Liver (tissue), 7 donors: ENCODE measurements at regions not wholly inside any gene's neighbourhood (a gene's known extent, or its start where the extent isn't known, plus 50 kb on each side); places are given as distances from the start of the nearest gene placed in this dataset.

Source experiments
- DNase-seq: peaks from one replicate; pipeline ENCODE4 v3.0.0-alpha.2; 2017; ENCODE audit warnings: low spot score
- H3K27ac ChIP-seq, 2 donors: one replicate each; pipeline ENCODE4 v1.7.0; 2013; ENCODE audit warnings: inconsistent platforms in 2 of 2, low read length in 2 of 2, control low read depth in 1 of 2, low read depth in 1 of 2, mild to moderate bottlenecking in 1 of 2
- H3K27me3 ChIP-seq, 4 donors: one replicate each; pipeline versions ENCODE4 v1.6.1 to v1.7.0; 2013; ENCODE audit warnings: low read length in 3 of 4, inconsistent platforms in 1 of 4, mild to moderate bottlenecking in 1 of 4, moderate library complexity in 1 of 4; ENCODE audit not compliant: control insufficient read depth in 4 of 4, insufficient read depth in 4 of 4
- H3K36me3 ChIP-seq, 4 donors: one replicate each; pipeline versions ENCODE4 v1.6.1 to v1.7.0; 2013; ENCODE audit warnings: low read length in 3 of 4, mild to moderate bottlenecking in 3 of 4, low read depth in 1 of 4, moderate library complexity in 1 of 4; ENCODE audit not compliant: control insufficient read depth in 4 of 4, insufficient read depth in 3 of 4
- H3K4me1 ChIP-seq, 4 donors: one replicate each; pipeline versions ENCODE4 v1.6.1 to v1.7.0; 2013; ENCODE audit warnings: low read length in 3 of 4, mild to moderate bottlenecking in 3 of 4, moderate library complexity in 1 of 4; ENCODE audit not compliant: control insufficient read depth in 4 of 4, insufficient read depth in 4 of 4
- H3K4me3 ChIP-seq, 3 donors: one replicate each; pipeline versions ENCODE4 v1.6.1 to v1.7.0; 2013; ENCODE audit warnings: low read length in 3 of 3, control low read depth in 1 of 3, low read depth in 1 of 3, mild to moderate bottlenecking in 1 of 3
- H3K9ac ChIP-seq, 2 donors: one replicate each; pipeline ENCODE4 v1.7.0; 2013; ENCODE audit warnings: low read length in 2 of 2, mild to moderate bottlenecking in 2 of 2, moderate library complexity in 2 of 2, control low read depth in 1 of 2, low read depth in 1 of 2
- H3K9me3 ChIP-seq, 4 donors: one replicate each; pipeline versions ENCODE4 v1.6.1 to v1.7.0; 2013; ENCODE audit warnings: low read length in 3 of 4; ENCODE audit not compliant: control insufficient read depth in 4 of 4
- ATF3 ChIP-seq: IDR thresholded peaks from 2 replicates; pipeline ENCODE4 v1.6.1; 2016; ENCODE audit warnings: antibody characterized with exemption
- EGR1 ChIP-seq, 2 donors: IDR thresholded peaks; 2 replicates each; pipeline ENCODE4 v1.6.1; 2016 to 2018; ENCODE audit warnings: antibody characterized with exemption in 2 of 2, low read depth in 2 of 2
- FOXA1 ChIP-seq: IDR thresholded peaks from 2 replicates; pipeline ENCODE4 v1.6.1; 2016; ENCODE audit warnings: antibody characterized with exemption
- FOXA2 ChIP-seq: IDR thresholded peaks from 2 replicates; pipeline ENCODE4 v1.6.1; 2016; ENCODE audit warnings: antibody characterized with exemption
- HNF4A ChIP-seq, 2 donors: conservative IDR thresholded peaks; 2 replicates each; pipeline ENCODE4 v1.6.1; 2016; ENCODE audit warnings: antibody characterized with exemption in 2 of 2, mild to moderate bottlenecking in 2 of 2
- HNF4G ChIP-seq: IDR thresholded peaks from 2 replicates; pipeline ENCODE4 v1.6.1; 2016; ENCODE audit warnings: antibody characterized with exemption
- JUND ChIP-seq, 2 donors: IDR thresholded peaks; 2 replicates each; pipeline ENCODE4 v1.6.1; 2016; ENCODE audit warnings: antibody characterized with exemption in 2 of 2
- MAX ChIP-seq: IDR thresholded peaks from 2 replicates; pipeline ENCODE4 v1.6.1; 2016; ENCODE audit warnings: antibody characterized with exemption
- NR2F2 ChIP-seq: IDR thresholded peaks from 2 replicates; pipeline ENCODE4 v1.6.1; 2016; ENCODE audit warnings: antibody characterized with exemption
- RAD21 ChIP-seq, 2 donors: IDR thresholded peaks; 2 replicates each; pipeline ENCODE4 v1.6.1; 2016; ENCODE audit warnings: antibody characterized with exemption in 2 of 2, mild to moderate bottlenecking in 2 of 2
- TAF1 ChIP-seq: conservative IDR thresholded peaks from 2 replicates; pipeline ENCODE4 v1.6.1; 2016; ENCODE audit warnings: antibody characterized with exemption, mild to moderate bottlenecking
- YY1 ChIP-seq: IDR thresholded peaks from 2 replicates; pipeline ENCODE4 v1.6.1; 2016; ENCODE audit warnings: antibody characterized with exemption, mild to moderate bottlenecking
- ZBTB33 ChIP-seq: IDR thresholded peaks from 2 replicates; pipeline ENCODE4 v1.6.1; 2016; ENCODE audit warnings: antibody characterized with exemption
- WGBS: extraction: QIAGEN DNeasy Blood & Tissue Kit; methylation state at CpG from one replicate; pipeline ENCODE4 v1.1.7; 2013; 5-methylcytosine and 5-hydroxymethylcytosine counted together
- TF ChIP-seq, protein P1 (sequence below): IDR thresholded peaks from 2 replicates; pipeline ENCODE4 v1.6.1; 2016; ENCODE audit warnings: antibody characterized with exemption, mild to moderate bottlenecking
- donor health status: healthy.
- donor health status: healthy.
- donor health status: healthy.
- donor health status: healthy.

DNA sequence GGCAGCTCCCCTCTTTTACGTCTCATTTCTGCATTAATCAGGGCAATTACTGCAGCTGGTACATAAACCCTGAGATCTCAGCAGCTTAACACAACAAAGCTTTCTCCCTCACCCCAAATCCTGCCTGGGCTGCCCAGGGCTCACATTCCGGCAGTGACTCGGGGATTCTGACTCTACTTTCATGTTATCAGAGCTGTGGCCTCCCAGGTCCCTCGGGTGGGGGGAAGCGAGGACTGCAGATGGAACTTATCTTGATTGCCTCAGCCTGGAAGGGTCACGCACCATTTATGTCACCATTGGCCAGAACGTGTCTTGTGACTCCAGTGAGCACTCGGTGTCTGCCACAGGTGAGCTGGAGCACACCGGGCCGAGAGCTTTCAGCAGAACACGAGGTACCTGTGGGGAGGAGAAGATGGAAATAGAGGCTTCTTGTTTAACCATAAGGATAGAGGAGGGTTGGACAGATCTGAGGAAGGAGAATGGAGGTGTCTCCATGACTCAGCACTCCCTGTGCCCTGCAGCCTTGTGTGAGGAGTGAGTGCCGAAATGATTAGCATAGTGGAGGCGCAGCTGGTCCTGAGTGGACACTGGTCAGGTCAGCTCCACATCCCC lies 88.5 kb upstream of the EXOC2 start:
- H3K27ac ChIP-seq, result no peak overlapping the region
- DNase-seq, result no peak

GRCh38 chr6:780706-781105 lies 87.8 kb upstream of the EXOC2 start:
- H3K27ac ChIP-seq, result no peak overlapping the region
- H3K27me3 ChIP-seq, result no peaks in the 10 kb centered on the region
- no peak for DNase-seq
- H3K4me1 ChIP-seq, result no peaks in the 10 kb centered on the region
- H3K9me3 ChIP-seq, result no peaks in the 10 kb centered on the region
- no peak overlapping the region for H3K4me3 ChIP-seq
- H3K36me3 ChIP-seq, result no peaks in the 10 kb centered on the region
- H3K9ac ChIP-seq, result no peak overlapping the region
- 84% methylated on average over 3 of the region's 3 CpGs for WGBS
- TF ChIP-seq HNF4A (conservative IDR thresholded peaks at IDR 0.05) (no peak), ATF3 (no peak), ZBTB33 (no peak), JUND (IDR thresholded peaks at IDR 0.05) (no peak), HNF4G (no peak), YY1 (no peak), FOXA1 (no peak), MAX (no peak)
- TF ChIP-seq, protein P1, sequence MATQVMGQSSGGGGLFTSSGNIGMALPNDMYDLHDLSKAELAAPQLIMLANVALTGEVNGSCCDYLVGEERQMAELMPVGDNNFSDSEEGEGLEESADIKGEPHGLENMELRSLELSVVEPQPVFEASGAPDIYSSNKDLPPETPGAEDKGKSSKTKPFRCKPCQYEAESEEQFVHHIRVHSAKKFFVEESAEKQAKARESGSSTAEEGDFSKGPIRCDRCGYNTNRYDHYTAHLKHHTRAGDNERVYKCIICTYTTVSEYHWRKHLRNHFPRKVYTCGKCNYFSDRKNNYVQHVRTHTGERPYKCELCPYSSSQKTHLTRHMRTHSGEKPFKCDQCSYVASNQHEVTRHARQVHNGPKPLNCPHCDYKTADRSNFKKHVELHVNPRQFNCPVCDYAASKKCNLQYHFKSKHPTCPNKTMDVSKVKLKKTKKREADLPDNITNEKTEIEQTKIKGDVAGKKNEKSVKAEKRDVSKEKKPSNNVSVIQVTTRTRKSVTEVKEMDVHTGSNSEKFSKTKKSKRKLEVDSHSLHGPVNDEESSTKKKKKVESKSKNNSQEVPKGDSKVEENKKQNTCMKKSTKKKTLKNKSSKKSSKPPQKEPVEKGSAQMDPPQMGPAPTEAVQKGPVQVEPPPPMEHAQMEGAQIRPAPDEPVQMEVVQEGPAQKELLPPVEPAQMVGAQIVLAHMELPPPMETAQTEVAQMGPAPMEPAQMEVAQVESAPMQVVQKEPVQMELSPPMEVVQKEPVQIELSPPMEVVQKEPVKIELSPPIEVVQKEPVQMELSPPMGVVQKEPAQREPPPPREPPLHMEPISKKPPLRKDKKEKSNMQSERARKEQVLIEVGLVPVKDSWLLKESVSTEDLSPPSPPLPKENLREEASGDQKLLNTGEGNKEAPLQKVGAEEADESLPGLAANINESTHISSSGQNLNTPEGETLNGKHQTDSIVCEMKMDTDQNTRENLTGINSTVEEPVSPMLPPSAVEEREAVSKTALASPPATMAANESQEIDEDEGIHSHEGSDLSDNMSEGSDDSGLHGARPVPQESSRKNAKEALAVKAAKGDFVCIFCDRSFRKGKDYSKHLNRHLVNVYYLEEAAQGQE, result no peak

More for the DNA sequence above, 88.5 kb upstream of the EXOC2 start:
- 79% methylated on average over 13 of the region's 13 CpGs for WGBS
- H3K9ac ChIP-seq, result no peak overlapping the region
- no peaks in the 10 kb centered on the region for H3K27me3 ChIP-seq
- no peak overlapping the region for H3K4me3 ChIP-seq
- H3K9me3 ChIP-seq, result no peaks in the 10 kb centered on the region
- no peaks in the 10 kb centered on the region for H3K4me1 ChIP-seq
- no peaks in the 10 kb centered on the region for H3K36me3 ChIP-seq
- TF ChIP-seq TAF1 (no peak), EGR1 (IDR thresholded peaks at IDR 0.05; ENCODE audit: low read depth in 2 of 2) (no peak), ATF3 (no peak), FOXA2 (no peak), ZBTB33 (no peak), RAD21 (IDR thresholded peaks at IDR 0.05) (no peak), NR2F2 (no peak), HNF4G (no peak), MAX (no peak), YY1 (no peak)
- TF ChIP-seq, protein P1, result no peak
